RWPE2 (cell line): ENCODE measurements at regions not wholly inside any gene's neighbourhood (a gene's known extent, or its start where the extent isn't known, plus 50 kb on each side); places are given as distances from the start of the nearest gene placed in this dataset.
A peak's percentile ranks its signal among the peaks of the same experiment; 100 is the strongest.

Experiments used
- ATAC-seq: fragments of 200-7000 bp; cut with Tn5 transposase; 3 replicates; pipeline ENCODE4 v1.9.1; 2021; ENCODE audit warnings: low read depth
- DNase-seq: peaks from one replicate; pipeline ENCODE4 v3.0.0-alpha.2; 2020; ENCODE audit warnings: low spot score
- H3K27ac ChIP-seq: fragments of 450-650 bp; 2 replicates; pipeline ENCODE4 v1.5.1; 2017; ENCODE audit warnings: mild to moderate bottlenecking; ENCODE audit not compliant: poor library complexity, severe bottlenecking
- H3K27me3 ChIP-seq: fragments of 250-450 bp; sonication (Bioruptor Pico); 2 replicates; pipeline ENCODE4 v1.5.1; 2021; ENCODE audit warnings: mild to moderate bottlenecking, moderate library complexity; ENCODE audit not compliant: insufficient read depth, poor library complexity, severe bottlenecking
- H3K36me3 ChIP-seq: fragments of 250-450 bp; sonication (Bioruptor Pico); 2 replicates; pipeline ENCODE4 v1.5.1; 2020; ENCODE audit warnings: low read depth, mild to moderate bottlenecking, moderate library complexity
- H3K4me1 ChIP-seq: fragments of 250-450 bp; sonication (Bioruptor Pico); 2 replicates; pipeline ENCODE4 v1.5.1; 2021; ENCODE audit warnings: mild to moderate bottlenecking, moderate library complexity; ENCODE audit not compliant: insufficient read depth, poor library complexity, severe bottlenecking
- H3K4me3 ChIP-seq: fragments of 250-450 bp; sonication (Bioruptor Pico); 2 replicates; pipeline ENCODE4 v1.5.1; 2021; ENCODE audit warnings: mild to moderate bottlenecking, moderate library complexity; ENCODE audit not compliant: severe bottlenecking
- H3K9me3 ChIP-seq: fragments of 250-450 bp; sonication (Bioruptor Pico); 2 replicates; pipeline ENCODE4 v1.5.1; 2021; ENCODE audit warnings: mild to moderate bottlenecking, moderate library complexity; ENCODE audit not compliant: severe bottlenecking
- CTCF ChIP-seq: fragments of 450-650 bp; IDR thresholded peaks from one replicate; pipeline ENCODE4 v1.5.1; 2017; ENCODE audit warnings: mild to moderate bottlenecking, moderate library complexity; ENCODE audit not compliant: poor library complexity, severe bottlenecking

- Histone ChIP-seq H3K27ac (no peak overlapping the region), H3K9me3 (no peaks in the 10 kb centered on the region), H3K4me3 (no peak overlapping the region), H3K36me3 (no peaks in the 10 kb centered on the region), H3K4me1 (peaks cover 18% of the 10 kb centered on the region), H3K27me3 (no peaks in the 10 kb centered on the region)
- peak; percentile 14; the same call in 1 of the 3 replicates for ATAC-seq
- no peak for TF ChIP-seq CTCF
- no peak for DNase-seq
These were observed 141.6 kb downstream of the BOD1 start for GRCh38 chr5:173474881-173475287.

- no peak for ATAC-seq
These were observed 143.2 kb downstream of the BOD1 start for GRCh38 chr5:173473288-173473687.

GRCh38 chr5:173472784-173473278 is 143.6 kb downstream of the BOD1 start:
- Histone ChIP-seq H3K4me3 (no peak overlapping the region), H3K27ac (peak overlapping the region; percentile 68), H3K27me3 (no peaks in the 10 kb centered on the region), H3K9me3 (no peaks in the 10 kb centered on the region), H3K36me3 (no peaks in the 10 kb centered on the region), H3K4me1 (peaks cover 18% of the 10 kb centered on the region)
- no peak for DNase-seq
- no peak for TF ChIP-seq CTCF
- no peak; the same call in 2 of the 3 replicates for ATAC-seq

More at GRCh38 chr5:173473288-173473687, 143.2 kb downstream of the BOD1 start:
- peaks cover 18% of the 10 kb centered on the region for H3K4me1 ChIP-seq
- no peak for DNase-seq
- no peaks in the 10 kb centered on the region for H3K27me3 ChIP-seq
- H3K36me3 ChIP-seq = no peaks in the 10 kb centered on the region
- no peak for TF ChIP-seq CTCF
- H3K4me3 ChIP-seq = no peak overlapping the region
- H3K9me3 ChIP-seq = no peaks in the 10 kb centered on the region
- H3K27ac ChIP-seq = peak overlapping the region; percentile 68

- DNase-seq (no peak), ATAC-seq (peak; percentile 98)
- peak overlapping the region; percentile 68 for H3K27ac ChIP-seq
- no peaks in the 10 kb centered on the region for H3K36me3 ChIP-seq
- H3K9me3 ChIP-seq = no peaks in the 10 kb centered on the region
- no peak for TF ChIP-seq CTCF
- no peaks in the 10 kb centered on the region for H3K27me3 ChIP-seq
- no peak overlapping the region for H3K4me3 ChIP-seq
- H3K4me1 ChIP-seq = peaks cover 18% of the 10 kb centered on the region
These were observed 143.9 kb upstream of the STC2 start for GRCh38 chr5:173472164-173472563.

GRCh38 chr5:173468821-173469251 is 140.6 kb upstream of the STC2 start:
- ATAC-seq (no peak), DNase-seq (no peak)
- no peak overlapping the region for H3K27ac ChIP-seq
- no peaks in the 10 kb centered on the region for H3K9me3 ChIP-seq
- no peaks in the 10 kb centered on the region for H3K27me3 ChIP-seq
- peaks cover 18% of the 10 kb centered on the region for H3K4me1 ChIP-seq
- TF ChIP-seq CTCF = no peak
- no peaks in the 10 kb centered on the region for H3K36me3 ChIP-seq
- H3K4me3 ChIP-seq = no peak overlapping the region
